ENCODE measurements at regions not wholly inside any gene's neighbourhood (a gene's known extent, or its start where the extent isn't known, plus 50 kb on each side); places are given as distances from the start of the nearest gene placed in this dataset.

DNA sequence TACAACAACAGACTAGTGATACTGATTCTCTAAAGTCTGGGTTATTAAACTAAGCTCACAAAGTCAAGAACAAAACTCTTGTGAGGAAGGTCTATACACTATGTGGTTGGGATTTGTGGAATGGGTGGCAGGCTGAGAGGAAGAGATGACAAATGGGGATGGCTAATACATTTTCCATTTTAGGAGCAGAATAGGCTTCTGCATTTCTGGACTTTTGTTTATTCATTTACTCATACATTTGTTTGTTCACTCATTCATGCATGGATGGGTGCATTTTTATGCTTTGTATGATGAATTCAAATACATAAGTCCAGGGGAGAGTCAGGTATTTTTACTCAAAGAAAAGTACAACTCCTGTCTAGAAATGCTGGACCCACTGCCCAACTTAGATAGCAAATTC lies 637.4 kb upstream of the CDH2 start:
- Histone ChIP-seq H3K9me3 (ENCODE audit: low read depth) (no peaks in the 10 kb centered on the region), H3F3A (ENCODE audit: low read depth) (no peaks in the 10 kb centered on the region), H3K4me2 (no peak overlapping the region), H3K79me2 (ENCODE audit: low read depth) (no peaks in the 10 kb centered on the region), H3K9ac (no peak overlapping the region), H4K20me1 (ENCODE audit: low read depth) (no peaks in the 10 kb centered on the region), H3K27ac (no peak overlapping the region), H3K27me3 (no peaks in the 10 kb centered on the region), H2AFZ (replicated peaks) (no peak overlapping the region), H3K4me3 (no peak overlapping the region), H3K36me3 (no peaks in the 10 kb centered on the region), H3K4me1 (no peaks in the 10 kb centered on the region)
- Mint-ChIP-seq H3K4me3 (no peak overlapping the region), H3K36me3 (no peaks in the 10 kb centered on the region), H3K9me3 (peaks cover 2% of the 10 kb centered on the region), H3K27me3 (ENCODE audit: insufficient read depth, low read depth) (no peaks in the 10 kb centered on the region), H3K27ac (no peak overlapping the region), H3K4me1 (no peaks in the 10 kb centered on the region)
- no peak for DNase-seq (ENCODE audit: low spot score)
- TF ChIP-seq, protein P1, sequence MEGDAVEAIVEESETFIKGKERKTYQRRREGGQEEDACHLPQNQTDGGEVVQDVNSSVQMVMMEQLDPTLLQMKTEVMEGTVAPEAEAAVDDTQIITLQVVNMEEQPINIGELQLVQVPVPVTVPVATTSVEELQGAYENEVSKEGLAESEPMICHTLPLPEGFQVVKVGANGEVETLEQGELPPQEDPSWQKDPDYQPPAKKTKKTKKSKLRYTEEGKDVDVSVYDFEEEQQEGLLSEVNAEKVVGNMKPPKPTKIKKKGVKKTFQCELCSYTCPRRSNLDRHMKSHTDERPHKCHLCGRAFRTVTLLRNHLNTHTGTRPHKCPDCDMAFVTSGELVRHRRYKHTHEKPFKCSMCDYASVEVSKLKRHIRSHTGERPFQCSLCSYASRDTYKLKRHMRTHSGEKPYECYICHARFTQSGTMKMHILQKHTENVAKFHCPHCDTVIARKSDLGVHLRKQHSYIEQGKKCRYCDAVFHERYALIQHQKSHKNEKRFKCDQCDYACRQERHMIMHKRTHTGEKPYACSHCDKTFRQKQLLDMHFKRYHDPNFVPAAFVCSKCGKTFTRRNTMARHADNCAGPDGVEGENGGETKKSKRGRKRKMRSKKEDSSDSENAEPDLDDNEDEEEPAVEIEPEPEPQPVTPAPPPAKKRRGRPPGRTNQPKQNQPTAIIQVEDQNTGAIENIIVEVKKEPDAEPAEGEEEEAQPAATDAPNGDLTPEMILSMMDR (IDR thresholded peaks at IDR 0.05), result no peak
- no peak for TF ChIP-seq EZH2phosphoT487 (IDR thresholded peaks at IDR 0.05)
- TF ChIP-seq EZH2 (IDR thresholded peaks at IDR 0.05), result no peak

DNA sequence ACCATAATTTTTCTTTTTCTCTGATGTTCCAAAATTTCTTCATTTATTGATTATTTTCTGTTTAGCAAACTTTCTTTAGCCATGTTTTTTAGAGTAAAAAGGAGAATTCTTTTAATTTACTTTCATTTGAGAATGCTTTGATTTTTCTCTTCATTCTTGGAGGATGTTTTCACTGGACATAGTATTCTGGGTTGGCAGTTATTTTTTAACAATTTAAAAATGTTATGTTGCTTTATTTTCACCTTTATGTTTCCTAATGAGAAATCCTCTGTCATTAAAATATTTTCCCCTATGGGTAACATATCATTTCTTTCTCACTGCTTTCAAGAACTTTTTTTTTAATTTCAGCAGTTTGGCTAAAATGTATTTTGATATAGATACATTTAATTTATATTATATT lies 631.4 kb upstream of the CDH2 start:
- Histone ChIP-seq H3K4me1 (no peaks in the 10 kb centered on the region), H2AFZ (replicated peaks) (no peak overlapping the region), H3K36me3 (no peaks in the 10 kb centered on the region), H3K79me2 (ENCODE audit: low read depth) (no peaks in the 10 kb centered on the region), H3K9me3 (ENCODE audit: low read depth) (peaks cover 6% of the 10 kb centered on the region), H3K4me2 (no peak overlapping the region), H3K27me3 (no peaks in the 10 kb centered on the region), H4K20me1 (ENCODE audit: low read depth) (no peaks in the 10 kb centered on the region), H3K27ac (no peak overlapping the region), H3K4me3 (no peak overlapping the region), H3K9ac (no peak overlapping the region), H3F3A (ENCODE audit: low read depth) (no peaks in the 10 kb centered on the region)
- Mint-ChIP-seq H3K27ac (no peak overlapping the region), H3K36me3 (no peaks in the 10 kb centered on the region), H3K4me3 (no peak overlapping the region), H3K4me1 (no peaks in the 10 kb centered on the region), H3K27me3 (ENCODE audit: insufficient read depth, low read depth) (no peaks in the 10 kb centered on the region), H3K9me3 (peaks cover 9% of the 10 kb centered on the region)
- TF ChIP-seq, protein P1 (IDR thresholded peaks at IDR 0.05), result no peak
- TF ChIP-seq EZH2phosphoT487 (IDR thresholded peaks at IDR 0.05), result no peak
- TF ChIP-seq EZH2 (IDR thresholded peaks at IDR 0.05), result no peak
- no peak for DNase-seq (ENCODE audit: low spot score)

DNA sequence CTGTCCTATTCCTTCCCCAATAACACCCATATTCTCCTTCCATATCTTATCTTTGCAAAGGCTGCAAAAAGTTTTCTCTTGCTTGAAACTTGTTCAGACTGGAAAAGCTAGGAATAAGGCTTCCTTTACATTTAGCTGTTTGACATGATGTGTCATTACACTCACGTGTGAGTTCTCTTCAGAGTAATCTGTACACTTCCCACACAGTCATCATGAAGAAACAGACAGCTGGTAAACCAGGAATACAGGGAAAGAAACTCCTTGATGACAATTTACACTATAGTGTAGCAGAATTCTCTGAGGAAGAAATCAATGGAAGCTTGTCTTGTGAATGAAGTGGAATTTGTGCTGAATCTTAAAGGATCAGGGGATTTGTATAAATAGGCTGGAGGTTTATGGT lies 628.6 kb upstream of the CDH2 start:
- TF ChIP-seq EZH2 (IDR thresholded peaks at IDR 0.05) (no peak), EZH2phosphoT487 (IDR thresholded peaks at IDR 0.05) (no peak)
- TF ChIP-seq, protein P1 (IDR thresholded peaks at IDR 0.05), result no peak
- Histone ChIP-seq H4K20me1 (ENCODE audit: low read depth) (no peaks in the 10 kb centered on the region), H2AFZ (replicated peaks) (no peak overlapping the region), H3K27ac (no peak overlapping the region), H3K9me3 (ENCODE audit: low read depth) (peaks cover 6% of the 10 kb centered on the region), H3K79me2 (ENCODE audit: low read depth) (no peaks in the 10 kb centered on the region), H3K4me2 (no peak overlapping the region), H3K9ac (no peak overlapping the region), H3K4me3 (no peak overlapping the region), H3K27me3 (no peaks in the 10 kb centered on the region), H3K36me3 (no peaks in the 10 kb centered on the region), H3F3A (ENCODE audit: low read depth) (no peaks in the 10 kb centered on the region), H3K4me1 (no peaks in the 10 kb centered on the region)
- Mint-ChIP-seq H3K27me3 (ENCODE audit: insufficient read depth, low read depth) (no peaks in the 10 kb centered on the region), H3K9me3 (peaks cover 9% of the 10 kb centered on the region), H3K4me3 (no peak overlapping the region), H3K36me3 (no peaks in the 10 kb centered on the region), H3K27ac (no peak overlapping the region), H3K4me1 (no peaks in the 10 kb centered on the region)
- no peak for DNase-seq (ENCODE audit: low spot score)
